Caco-2 (cell line): ENCODE measurements at regions not wholly inside any gene's neighbourhood (a gene's known extent, or its start where the extent isn't known, plus 50 kb on each side); places are given as distances from the start of the nearest gene placed in this dataset.
A peak's percentile ranks its signal among the peaks of the same experiment; 100 is the strongest.

Source experiments
- BruUV-seq: library from RNA; stranded (reverse); fragments of 400-500 nt; replicated peaks from 2 replicates; lab custom pipeline; 2021; lab: Mats Ljungman, UMichigan
- CTCF ChIA-PET: fragments of 300-600 bp; sonication (Branson Sonifier 250); formaldehyde crosslinking; loops from one replicate; lab custom pipeline; 2022; ENCODE audit warnings: antibody characterized with exemption; lab: Charles Lee
- POLR2A ChIA-PET: fragments of 300-600 bp; sonication (Branson Sonifier 250); formaldehyde crosslinking; loops from one replicate; lab custom pipeline; 2022; ENCODE audit warnings: antibody characterized with exemption; lab: Charles Lee
- DNase-seq, 2 experiments: peaks; one replicate each; pipeline versions ENCODE4 v3.0.0 to v3.0.0-alpha.2; 2020 to 2022
- H3K27me3 ChIP-seq: replicated peaks from 2 replicates; pipeline ENCODE4 v1.6.0; 2011; ENCODE audit warnings: low read length; ENCODE audit not compliant: control insufficient read depth, insufficient read depth
- H3K36me3 ChIP-seq: 2 replicates; pipeline ENCODE4 v1.5.1; 2011; ENCODE audit warnings: low read length; ENCODE audit not compliant: control insufficient read depth, insufficient read depth
- H3K4me1 ChIP-seq: fragments of 250-450 bp; sonication (Bioruptor Pico); 2 replicates; pipeline ENCODE4 v1.5.1; 2020; ENCODE audit warnings: mild to moderate bottlenecking
- H3K4me3 ChIP-seq: 2 replicates; pipeline ENCODE4 v1.5.1; 2011; ENCODE audit warnings: low read depth, mild to moderate bottlenecking, control low read depth, low read length
- H3K9me3 ChIP-seq: fragments of 250-450 bp; sonication (Bioruptor Pico); 2 replicates; pipeline ENCODE4 v1.5.1; 2020; ENCODE audit warnings: mild to moderate bottlenecking, moderate library complexity
- H3K27ac Mint-ChIP-seq: one replicate; pipeline ENCODE4 v1.8.0; 2022; ENCODE audit warnings: mixed read lengths; ENCODE audit not compliant: unreplicated experiment
- H3K27me3 Mint-ChIP-seq: one replicate; pipeline ENCODE4 v1.8.0; 2022; ENCODE audit warnings: mixed read lengths; ENCODE audit not compliant: insufficient read depth, unreplicated experiment
- H3K36me3 Mint-ChIP-seq: one replicate; pipeline ENCODE4 v1.8.0; 2022; ENCODE audit warnings: mild to moderate bottlenecking, mixed read lengths; ENCODE audit not compliant: insufficient read depth, unreplicated experiment
- H3K4me1 Mint-ChIP-seq: one replicate; pipeline ENCODE4 v1.8.0; 2022; ENCODE audit warnings: low read depth, mixed read lengths; ENCODE audit not compliant: unreplicated experiment
- H3K4me3 Mint-ChIP-seq: one replicate; pipeline ENCODE4 v1.8.0; 2022; ENCODE audit warnings: mild to moderate bottlenecking, moderate library complexity, mixed read lengths; ENCODE audit not compliant: unreplicated experiment
- H3K9me3 Mint-ChIP-seq: one replicate; pipeline ENCODE4 v1.8.0; 2022; ENCODE audit warnings: mixed read lengths; ENCODE audit not compliant: unreplicated experiment
- CTCF ChIP-seq, 2 experiments: fragments of 200-600 bp in 1 of 2; IDR thresholded peaks; 1 replicate in 1 of 2; 2 replicates in 1 of 2; pipeline versions ENCODE4 v1.5.1 to v1.8.0; 2011 to 2022; ENCODE audit warnings: antibody characterized with exemption in 1 of 2, control low read depth in 1 of 2, inconsistent platforms in 1 of 2, low read depth in 1 of 2, low read length in 1 of 2, mild to moderate bottlenecking in 1 of 2, moderate library complexity in 1 of 2; ENCODE audit not compliant: insufficient read depth in 1 of 2, severe bottlenecking in 1 of 2, unreplicated experiment in 1 of 2
- intact Hi-C: fragments of 100-400 bp; cut with micrococcal nuclease; formaldehyde crosslinking; loops from one replicate; pipeline ENCODE4 v1.10.0; 2022; ENCODE audit not compliant: unreplicated experiment

- Mint-ChIP-seq H3K27ac (no peak overlapping the region), H3K9me3 (no peaks in the 10 kb centered on the region), H3K4me3 (no peak overlapping the region), H3K27me3 (no peaks in the 10 kb centered on the region), H3K4me1 (no peaks in the 10 kb centered on the region), H3K36me3 (no peaks in the 10 kb centered on the region)
- no peak overlapping the region for H3K4me3 ChIP-seq
- peak in 1 of 2 experiments; percentile 12 for TF ChIP-seq CTCF (IDR thresholded peaks at IDR 0.05; ENCODE audit: insufficient read depth in 1 of 2, low read depth in 1 of 2, low read length in 1 of 2, severe bottlenecking in 1 of 2, unreplicated experiment in 1 of 2)
- peaks cover 19% of the 10 kb centered on the region for H3K4me1 ChIP-seq
- H3K36me3 ChIP-seq, result no peaks in the 10 kb centered on the region
- H3K27me3 ChIP-seq, result no peaks in the 10 kb centered on the region
- CTCF ChIA-PET, result no interaction called here
- BruUV-seq, result no TSS peak
- POLR2A ChIA-PET, result no interaction called here
- DNase-seq, result peak in 1 of 2 experiments; percentile 17
- intact Hi-C loops, result no loop called here
- no peaks in the 10 kb centered on the region for H3K9me3 ChIP-seq
Measured at GRCh38 chr6:80523531-80523997, 417.1 kb downstream of the BCKDHB start.

- Histone ChIP-seq H3K27me3 (no peaks in the 10 kb centered on the region), H3K9me3 (no peaks in the 10 kb centered on the region), H3K4me1 (peaks cover 16% of the 10 kb centered on the region), H3K4me3 (no peak overlapping the region), H3K36me3 (no peaks in the 10 kb centered on the region)
- no peak for DNase-seq
- no peaks in the 10 kb centered on the region for H3K36me3 Mint-ChIP-seq
- BruUV-seq, result no TSS peak
- H3K9me3 Mint-ChIP-seq, result no peaks in the 10 kb centered on the region
- intact Hi-C loops, result no loop called here
- no peaks in the 10 kb centered on the region for H3K27me3 Mint-ChIP-seq
- H3K4me1 Mint-ChIP-seq, result no peaks in the 10 kb centered on the region
- no peak overlapping the region for H3K4me3 Mint-ChIP-seq
- POLR2A ChIA-PET, result no interaction called here
- no peak for TF ChIP-seq CTCF (IDR thresholded peaks at IDR 0.05; ENCODE audit: insufficient read depth in 1 of 2, low read depth in 1 of 2, low read length in 1 of 2, severe bottlenecking in 1 of 2, unreplicated experiment in 1 of 2)
- CTCF ChIA-PET, result no interaction called here
- no peak overlapping the region for H3K27ac Mint-ChIP-seq
Measured at GRCh38 chr6:80523010-80523409, 416.5 kb downstream of the BCKDHB start.

GRCh38 chr6:80522576-80522975 is 416.1 kb downstream of the BCKDHB start:
- intact Hi-C loops, result no loop called here
- Histone ChIP-seq H3K9me3 (no peaks in the 10 kb centered on the region), H3K4me3 (no peak overlapping the region), H3K4me1 (peaks cover 16% of the 10 kb centered on the region), H3K27me3 (no peaks in the 10 kb centered on the region), H3K36me3 (no peaks in the 10 kb centered on the region)
- no peaks in the 10 kb centered on the region for H3K36me3 Mint-ChIP-seq
- no peak overlapping the region for H3K27ac Mint-ChIP-seq
- no peaks in the 10 kb centered on the region for H3K4me1 Mint-ChIP-seq
- H3K27me3 Mint-ChIP-seq, result no peaks in the 10 kb centered on the region
- no TSS peak for BruUV-seq
- CTCF ChIA-PET, result no interaction called here
- H3K4me3 Mint-ChIP-seq, result no peak overlapping the region
- POLR2A ChIA-PET, result no interaction called here
- TF ChIP-seq CTCF (IDR thresholded peaks at IDR 0.05; ENCODE audit: insufficient read depth in 1 of 2, low read depth in 1 of 2, low read length in 1 of 2, severe bottlenecking in 1 of 2, unreplicated experiment in 1 of 2), result no peak
- no peaks in the 10 kb centered on the region for H3K9me3 Mint-ChIP-seq
- DNase-seq, result no peak
